ENCODE measurements at regions not wholly inside any gene's neighbourhood (a gene's known extent, or its start where the extent isn't known, plus 50 kb on each side); places are given as distances from the start of the nearest gene placed in this dataset.

DNA sequence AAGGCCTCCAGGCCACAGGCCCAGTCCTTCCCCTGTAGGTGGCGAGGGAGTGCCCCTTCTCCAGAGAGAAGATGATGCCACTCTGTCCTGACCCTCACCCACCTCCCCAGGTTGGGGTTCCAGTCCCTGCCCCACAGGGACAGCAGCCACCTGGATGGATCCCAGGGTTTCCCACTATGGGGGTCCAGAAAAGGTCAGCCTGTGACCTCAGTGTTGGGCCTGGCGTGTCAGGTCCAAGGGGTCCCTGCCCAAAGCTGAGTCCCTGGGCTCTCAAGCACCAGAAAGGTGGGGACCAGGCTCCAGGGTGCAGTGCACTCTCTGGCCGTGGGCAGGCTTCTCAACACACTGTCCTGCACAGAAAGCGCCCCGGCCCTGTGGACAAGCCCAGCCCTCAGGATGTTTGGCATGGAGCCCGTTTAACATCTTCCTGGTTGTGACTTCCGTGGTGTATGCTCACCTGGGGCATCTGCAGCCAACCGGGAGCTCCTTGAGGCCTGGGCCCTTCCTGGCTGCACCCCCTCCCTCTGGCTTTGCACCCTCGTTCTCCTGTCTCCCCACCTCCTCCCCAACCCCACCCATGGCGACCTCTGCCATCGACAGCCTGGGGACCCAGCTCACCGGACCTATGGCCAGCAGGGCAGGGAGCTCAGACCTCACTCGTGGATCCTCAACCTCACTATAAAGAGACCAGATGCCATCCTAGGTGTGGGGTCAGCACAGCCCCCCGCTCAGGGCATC lies 58.3 kb upstream of the PPP2R2D start:
- TF ChIP-seq CTCF (IDR thresholded peaks at IDR 0.05) (no peak), POLR2A (IDR thresholded peaks at IDR 0.05) (no peak)

Measured in uterus (tissue), 2 donors.